Motor neuron (in vitro differentiated cells): ENCODE measurements at regions not wholly inside any gene's neighbourhood (a gene's known extent, or its start where the extent isn't known, plus 50 kb on each side); places are given as distances from the start of the nearest gene placed in this dataset.
A peak's percentile ranks its signal among the peaks of the same experiment; 100 is the strongest.

Source experiments
- ATAC-seq, 8 experiments: fragments of 200-7000 bp; cut with Tn5 transposase; replicated peaks in 6 of 8; 2 replicates each; pipeline ENCODE4 v1.8.0; 2021; ENCODE audit warnings: mild to moderate bottlenecking in 8 of 8, moderate library complexity in 8 of 8
- H3K27ac ChIP-seq, 2 donors: fragments of 250-450 bp; sonication (Bioruptor Pico); 2 replicates each; pipeline ENCODE4 v1.9.0; 2021; ENCODE audit warnings: antibody characterized with exemption in 2 of 2, mild to moderate bottlenecking in 2 of 2, moderate library complexity in 1 of 2
- H3K4me1 ChIP-seq, 2 donors: fragments of 250-450 bp; sonication (Bioruptor Pico); replicated peaks in 1 of 2; 2 replicates each; pipeline ENCODE4 v1.6.1; 2021; ENCODE audit warnings: antibody characterized with exemption in 2 of 2, mild to moderate bottlenecking in 2 of 2, moderate library complexity in 1 of 2
- H3K4me3 ChIP-seq, 5 donors: fragments of 250-450 bp; sonication (Bioruptor Pico); 2 replicates each; pipeline ENCODE4 v1.9.0; 2021; ENCODE audit warnings: antibody characterized with exemption in 5 of 5, mild to moderate bottlenecking in 5 of 5, moderate library complexity in 4 of 5
- whole genome bisulfite sequencing, 10 experiments: fragments of 450-650 bp; shearing (Covaris generic); methylation state at CpG; one replicate each; pipeline ENCODE4 v1.0.0; 2022; 5-methylcytosine and 5-hydroxymethylcytosine counted together
- in situ Hi-C, 9 experiments: fragments of 400-800 bp; cut with MboI; loops; one replicate each; pipeline ENCODE4 v1.15.0; 2021; ENCODE audit warnings: low sequenced_read_pairs in 9 of 9, low pct_unique_long_range_greater_than_20kb in 2 of 9; ENCODE audit not compliant: unreplicated experiment in 9 of 9

GRCh38 chr14:98634043-98634820 is 637.8 kb downstream of the BCL11B start:
- Histone ChIP-seq H3K4me3 (no peak overlapping the region), H3K27ac (peak overlapping the region in 1 of 2 donors; percentile 37), H3K4me1 (peaks cover 19 to 26% of the 10 kb centered on the region in 2 donors)
- WGBS, 10 experiments: 6 to 96% (median 73%) methylated on average over 1 to 6 of the region's 6 CpGs
- in situ Hi-C loops: no loop called here
- peak in 3 of 8 experiments; percentile 3 to 11 (median 3) for ATAC-seq

GRCh38 chr14:98638366-98638765 is 633.6 kb downstream of the BCL11B start:
- no peak overlapping the region for H3K27ac ChIP-seq
- no peak for ATAC-seq
- WGBS, 10 experiments: 29 to 95% (median 84%) methylated on average over 1 to 3 of the region's 3 CpGs; no CpG with 5 or more reads in 2 of the 10 experiments
- in situ Hi-C loops: no loop called here
- H3K4me1 ChIP-seq: peaks cover 16 to 18% of the 10 kb centered on the region in 2 donors
- H3K4me3 ChIP-seq: no peak overlapping the region

GRCh38 chr14:98647754-98648153 is 624.2 kb downstream of the BCL11B start:
- H3K27ac ChIP-seq: no peak overlapping the region
- no peaks in the 10 kb centered on the region for H3K4me1 ChIP-seq
- no peak overlapping the region for H3K4me3 ChIP-seq
- no peak for ATAC-seq
- 15 to 98% (median 87%) methylated on average over 2 to 5 of the region's 5 CpGs; no CpG with 5 or more reads in 3 of the 10 experiments for WGBS, 10 experiments
- in situ Hi-C loops: no loop called here

- 33 to 79% (median 62%) methylated on average over 1 to 3 of the region's 3 CpGs; no CpG with 5 or more reads in 2 of the 10 experiments for WGBS, 10 experiments
- no peak overlapping the region for H3K4me3 ChIP-seq
- no peaks in the 10 kb centered on the region for H3K4me1 ChIP-seq
- no peak for ATAC-seq
- no peak overlapping the region for H3K27ac ChIP-seq
- in situ Hi-C loops: no loop called here
These were observed 621.0 kb downstream of the BCL11B start for GRCh38 chr14:98651037-98651436.

GRCh38 chr14:98665007-98665406 is 607.0 kb downstream of the BCL11B start:
- Histone ChIP-seq H3K4me3 (no peak overlapping the region), H3K4me1 (peaks cover 0 to 5% of the 10 kb centered on the region in 2 donors), H3K27ac (no peak overlapping the region)
- in situ Hi-C loops: no loop called here
- WGBS, 10 experiments: 17 to 100% (median 76%) methylated on average over 1 to 4 of the region's 4 CpGs; no CpG with 5 or more reads in 2 of the 10 experiments
- ATAC-seq: peak in 1 of 8 experiments; percentile 52

- ATAC-seq: no peak
- H3K4me1 ChIP-seq: peaks cover 0 to 5% of the 10 kb centered on the region in 2 donors
- H3K27ac ChIP-seq: no peak overlapping the region
- no peak overlapping the region for H3K4me3 ChIP-seq
- in situ Hi-C loops: no loop called here
- WGBS, 10 experiments: 0 to 100% (median 49%) methylated on average over 1 to 4 of the region's 5 CpGs; no CpG with 5 or more reads in 1 of the 10 experiments
These were observed 605.5 kb downstream of the BCL11B start for GRCh38 chr14:98666545-98666944.

- in situ Hi-C loops: no loop called here
- H3K4me1 ChIP-seq: no peaks in the 10 kb centered on the region
- no peak overlapping the region for H3K27ac ChIP-seq
- no peak for ATAC-seq
- WGBS, 10 experiments: 71 to 100% methylated on average over 1 of the region's 3 CpGs; no CpG with 5 or more reads in 8 of the 10 experiments
- no peak overlapping the region for H3K4me3 ChIP-seq
These were observed 590.0 kb downstream of the BCL11B start for GRCh38 chr14:98682033-98682432.

- Histone ChIP-seq H3K4me3 (no peak overlapping the region), H3K4me1 (no peaks in the 10 kb centered on the region), H3K27ac (no peak overlapping the region)
- WGBS, 10 experiments: 0 to 100% (median 60%) methylated on average over 1 to 2 of the region's 2 CpGs; no CpG with 5 or more reads in 2 of the 10 experiments
- ATAC-seq: no peak
- in situ Hi-C loops: no loop called here
These were observed 589.3 kb downstream of the BCL11B start for GRCh38 chr14:98682726-98683125.

- Histone ChIP-seq H3K4me1 (no peaks in the 10 kb centered on the region), H3K4me3 (no peak overlapping the region), H3K27ac (no peak overlapping the region)
- ATAC-seq: no peak
- in situ Hi-C loops: no loop called here
- 7 to 100% (median 57%) methylated on average over 1 to 4 of the region's 4 CpGs; no CpG with 5 or more reads in 4 of the 10 experiments for WGBS, 10 experiments
These were observed 587.5 kb downstream of the BCL11B start for GRCh38 chr14:98684468-98684867.

- no peak for ATAC-seq
These were observed 586.3 kb downstream of the BCL11B start for GRCh38 chr14:98685725-98686124.

GRCh38 chr14:98688446-98688845 is 583.6 kb downstream of the BCL11B start:
- in situ Hi-C loops: no loop called here
- no peak for ATAC-seq
- 0 to 100% (median 65%) methylated on average over 1 to 2 of the region's 3 CpGs; no CpG with 5 or more reads in 4 of the 10 experiments for WGBS, 10 experiments

More at GRCh38 chr14:98685725-98686124, 586.3 kb downstream of the BCL11B start:
- Histone ChIP-seq H3K4me3 (no peak overlapping the region), H3K4me1 (peaks cover 0 to 3% of the 10 kb centered on the region in 2 donors), H3K27ac (no peak overlapping the region)
- 10 to 94% (median 67%) methylated on average over 1 to 4 of the region's 6 CpGs; no CpG with 5 or more reads in 3 of the 10 experiments for WGBS, 10 experiments
- in situ Hi-C loops: no loop called here

GRCh38 chr14:98689951-98690350 is 582.0 kb downstream of the BCL11B start:
- Histone ChIP-seq H3K4me3 (no peak overlapping the region), H3K27ac (no peak overlapping the region), H3K4me1 (peaks cover 0 to 3% of the 10 kb centered on the region in 2 donors)
- WGBS, 10 experiments: 0 to 100% (median 55%) methylated on average over 1 to 3 of the region's 3 CpGs; no CpG with 5 or more reads in 1 of the 10 experiments
- in situ Hi-C loops: no loop called here
- ATAC-seq: peak in 1 of 8 experiments; percentile 32

More at GRCh38 chr14:98688446-98688845, 583.6 kb downstream of the BCL11B start:
- Histone ChIP-seq H3K4me3 (no peak overlapping the region), H3K27ac (no peak overlapping the region), H3K4me1 (peaks cover 0 to 3% of the 10 kb centered on the region in 2 donors)

GRCh38 chr14:98692832-98693231 is 579.2 kb downstream of the BCL11B start:
- Histone ChIP-seq H3K4me3 (no peak overlapping the region), H3K4me1 (peaks cover 0 to 3% of the 10 kb centered on the region in 2 donors), H3K27ac (no peak overlapping the region)
- in situ Hi-C loops: no loop called here
- no peak for ATAC-seq
- WGBS, 10 experiments: 28 to 100% (median 75%) methylated on average over 1 to 5 of the region's 5 CpGs; no CpG with 5 or more reads in 2 of the 10 experiments
